Lung (tissue), 11 donors: ENCODE measurements at regions not wholly inside any gene's neighbourhood (a gene's known extent, or its start where the extent isn't known, plus 50 kb on each side); places are given as distances from the start of the nearest gene placed in this dataset.
A peak's percentile ranks its signal among the peaks of the same experiment; 100 is the strongest.

Source experiments
- ATAC-seq: fragments of 200-7000 bp; cut with Tn5 transposase; one replicate; pipeline ENCODE4 v1.9.1; 2020; ENCODE audit warnings: moderate number of reproducible peaks; ENCODE audit not compliant: insufficient read depth, low FRiP score
- DNase-seq, 3 donors: peaks; one replicate each; pipeline ENCODE4 v3.0.0-alpha.2; 2013 to 2017
- H3K27ac ChIP-seq, 2 donors: one replicate each; pipeline ENCODE4 v1.5.1; 2013; ENCODE audit warnings: mild to moderate bottlenecking in 2 of 2, moderate library complexity in 2 of 2, control low read depth in 1 of 2, inconsistent platforms in 1 of 2, low read depth in 1 of 2, low read length in 1 of 2
- H3K27me3 ChIP-seq, 3 donors: one replicate each; pipeline ENCODE4 v1.5.1; 2013; ENCODE audit warnings: low read length in 2 of 3; ENCODE audit not compliant: control insufficient read depth in 3 of 3, insufficient read depth in 3 of 3
- H3K36me3 ChIP-seq, 4 donors: one replicate each; pipeline ENCODE4 v1.5.1; 2013; ENCODE audit warnings: low read length in 4 of 4, mild to moderate bottlenecking in 1 of 4, moderate library complexity in 1 of 4; ENCODE audit not compliant: control insufficient read depth in 4 of 4, insufficient read depth in 4 of 4
- H3K4me1 ChIP-seq, 5 donors: one replicate each; pipeline ENCODE4 v1.5.1; 2013; ENCODE audit warnings: low read length in 5 of 5, mild to moderate bottlenecking in 2 of 5, moderate library complexity in 1 of 5; ENCODE audit not compliant: control insufficient read depth in 5 of 5, insufficient read depth in 5 of 5
- H3K4me3 ChIP-seq: one replicate; pipeline ENCODE4 v1.5.1; 2013; ENCODE audit warnings: mild to moderate bottlenecking, control low read depth, moderate library complexity
- H3K9ac ChIP-seq, 2 donors: one replicate each; pipeline ENCODE4 v1.5.1; 2013; ENCODE audit warnings: low read length in 2 of 2, control low read depth in 1 of 2; ENCODE audit not compliant: insufficient read depth in 1 of 2
- H3K9me3 ChIP-seq, 4 donors: one replicate each; pipeline ENCODE4 v1.5.1; 2013; ENCODE audit warnings: low read length in 3 of 4, mild to moderate bottlenecking in 1 of 4, moderate library complexity in 1 of 4; ENCODE audit not compliant: control insufficient read depth in 4 of 4, insufficient read depth in 3 of 4
- CTCF ChIP-seq: IDR thresholded peaks from 2 replicates; pipeline ENCODE4 v1.5.1; 2012; ENCODE audit warnings: mild to moderate bottlenecking; ENCODE audit errors: control extremely low read depth, extremely low read depth
- WGBS, 2 donors: extraction: QIAGEN DNeasy Blood & Tissue Kit; methylation state at CpG; one replicate each; pipeline ENCODE4 v1.1.7; 2013; 5-methylcytosine and 5-hydroxymethylcytosine counted together
- donor health status: control.
- donor health status: control.
- donor health status: Bipolar disorder and iron deficiency.
- donor health status: healthy.
- donor health status: DM: yes; HTN: yes; CAD: no.

GRCh38 chr10:83957168-83957947 lies 182.0 kb upstream of the GHITM start:
- no peak for ATAC-seq
- no peaks in the 10 kb centered on the region for H3K36me3 ChIP-seq
- no peak overlapping the region for H3K9ac ChIP-seq
- H3K4me1 ChIP-seq, result no peaks in the 10 kb centered on the region
- no peak overlapping the region for H3K4me3 ChIP-seq
- no peaks in the 10 kb centered on the region for H3K27me3 ChIP-seq
- H3K9me3 ChIP-seq, result peaks cover 0 to 2% (median under 1%) of the 10 kb centered on the region in 4 donors
- no peak for DNase-seq
- WGBS, 2 donors, result 74 to 81% methylated on average over 4 of the region's 4 CpGs
- H3K27ac ChIP-seq, result no peak overlapping the region
- TF ChIP-seq CTCF, result no peak

GRCh38 chr10:83959328-83959727 lies 180.0 kb upstream of the GHITM start:
- H3K9me3 ChIP-seq, result peaks cover 0 to 2% (median 0%) of the 10 kb centered on the region in 4 donors
- no peaks in the 10 kb centered on the region for H3K4me1 ChIP-seq
- no peak overlapping the region for H3K9ac ChIP-seq
- ATAC-seq (no peak), DNase-seq (no peak)
- H3K27ac ChIP-seq, result no peak overlapping the region
- no peak overlapping the region for H3K4me3 ChIP-seq
- H3K27me3 ChIP-seq, result no peaks in the 10 kb centered on the region
- no peaks in the 10 kb centered on the region for H3K36me3 ChIP-seq
- 61 to 75% methylated on average over 3 of the region's 3 CpGs for WGBS, 2 donors
- no peak for TF ChIP-seq CTCF

- H3K4me3 ChIP-seq, result no peak overlapping the region
- DNase-seq, result no peak
- H3K27me3 ChIP-seq, result no peaks in the 10 kb centered on the region
- TF ChIP-seq CTCF, result no peak
- no peak overlapping the region for H3K9ac ChIP-seq
- WGBS, 2 donors, result 62 to 68% methylated on average over 1 of the region's 1 CpG
- no peaks in the 10 kb centered on the region for H3K4me1 ChIP-seq
- no peak for ATAC-seq
- no peaks in the 10 kb centered on the region for H3K36me3 ChIP-seq
- H3K9me3 ChIP-seq, result peaks cover 0 to 2% (median 0%) of the 10 kb centered on the region in 4 donors
- no peak overlapping the region for H3K27ac ChIP-seq
Measured at GRCh38 chr10:83960125-83960524, 179.2 kb upstream of the GHITM start.

GRCh38 chr10:83961620-83962019 lies 177.7 kb upstream of the GHITM start:
- no peak overlapping the region for H3K9ac ChIP-seq
- H3K36me3 ChIP-seq, result no peaks in the 10 kb centered on the region
- no peak overlapping the region for H3K4me3 ChIP-seq
- no peaks in the 10 kb centered on the region for H3K27me3 ChIP-seq
- TF ChIP-seq CTCF, result no peak
- H3K9me3 ChIP-seq, result no peaks in the 10 kb centered on the region
- H3K27ac ChIP-seq, result no peak overlapping the region
- peak in 2 of 3 donors; percentile 3 to 21 for DNase-seq
- no peaks in the 10 kb centered on the region for H3K4me1 ChIP-seq
- ATAC-seq, result no peak
